CD4-positive, alpha-beta T cell (primary cell): ENCODE measurements at regions not wholly inside any gene's neighbourhood (a gene's known extent, or its start where the extent isn't known, plus 50 kb on each side); places are given as distances from the start of the nearest gene placed in this dataset.
"Not testable (repeated sequence)": the region's sequence is repeated elsewhere in the genome, so short reads cannot be mapped to it uniquely, and the experiment has no call there.

Source experiments
- ATAC-seq: fragments of 200-7000 bp; cut with Tn5 transposase; one replicate; pipeline ENCODE4 v1.10.0; 2022; ENCODE audit warnings: mild to moderate bottlenecking; ENCODE audit not compliant: poor library complexity
- CTCF ChIA-PET: fragments of 350-600 bp; sonication (Branson Sonifier 250); formaldehyde crosslinking; loops from one replicate; lab custom pipeline; 2021; ENCODE audit warnings: antibody characterized with exemption, inconsistent platforms; lab: Charles Lee
- POLR2A ChIA-PET: fragments of 350-600 bp; sonication (Branson Sonifier 250); formaldehyde crosslinking; loops from one replicate; lab custom pipeline; 2021; ENCODE audit warnings: antibody characterized with exemption, inconsistent platforms; lab: Charles Lee
- DNase-seq, 14 experiments: peaks; one replicate each; pipeline ENCODE4 v3.0.0-alpha.2; 2013 to 2020; ENCODE audit warnings: mixed read lengths in 2 of 14
- H3K27ac ChIP-seq, 2 donors: one replicate each; pipeline versions ENCODE4 v1.5.1 to v1.7.0; 2013; ENCODE audit warnings: low read length in 2 of 2, low read depth in 1 of 2, mild to moderate bottlenecking in 1 of 2
- H3K27me3 ChIP-seq, 2 experiments: 1 replicate in 1 of 2; 2 replicates in 1 of 2; pipeline versions ENCODE4 v1.6.1 to v1.7.0; 2013; ENCODE audit warnings: low read length in 2 of 2, control low read depth in 1 of 2, mild to moderate bottlenecking in 1 of 2, moderate library complexity in 1 of 2; ENCODE audit not compliant: insufficient read depth in 2 of 2, control insufficient read depth in 1 of 2
- H3K36me3 ChIP-seq: one replicate; pipeline ENCODE4 v1.6.1; 2013; ENCODE audit warnings: low read length, control low read depth; ENCODE audit not compliant: insufficient read depth
- H3K4me1 ChIP-seq: one replicate; pipeline ENCODE4 v1.6.1; 2013; ENCODE audit warnings: low read length, control low read depth; ENCODE audit not compliant: insufficient read depth
- H3K4me3 ChIP-seq: one replicate; pipeline ENCODE4 v1.5.1; 2013; ENCODE audit warnings: mild to moderate bottlenecking, low read length, moderate library complexity
- H3K9me3 ChIP-seq, 2 experiments: 1 replicate in 1 of 2; 2 replicates in 1 of 2; pipeline versions ENCODE4 v1.6.1 to v1.7.0; 2013; ENCODE audit warnings: low read length in 2 of 2, mild to moderate bottlenecking in 2 of 2, control low read depth in 1 of 2, moderate library complexity in 1 of 2; ENCODE audit not compliant: control insufficient read depth in 1 of 2, insufficient read depth in 1 of 2
- H3K27ac Mint-ChIP-seq: one replicate; pipeline ENCODE4 v1.8.0; 2020; ENCODE audit warnings: mixed read lengths
- H3K27me3 Mint-ChIP-seq: one replicate; pipeline ENCODE4 v1.8.0; 2021; ENCODE audit warnings: mixed read lengths
- H3K36me3 Mint-ChIP-seq: one replicate; pipeline ENCODE4 v1.8.0; 2021; ENCODE audit warnings: low read depth, mixed read lengths
- H3K4me1 Mint-ChIP-seq: one replicate; pipeline ENCODE4 v1.8.0; 2021; ENCODE audit warnings: low read depth, mixed read lengths
- H3K4me3 Mint-ChIP-seq: one replicate; pipeline ENCODE4 v1.8.0; 2020; ENCODE audit warnings: mild to moderate bottlenecking, mixed read lengths
- H3K9me3 Mint-ChIP-seq: one replicate; pipeline ENCODE4 v1.8.0; 2020; ENCODE audit warnings: mixed read lengths
- intact Hi-C, 2 experiments: fragments of 100-400 bp; cut with DNase I in 1 of 2; cut with micrococcal nuclease in 1 of 2; formaldehyde crosslinking; loops; one replicate each; pipeline versions ENCODE4 v1.15.1 to v1.9.0; 2023 to 2025; cut with DNase I, micrococcal nuclease
- TF ChIP-seq, protein P1 (sequence below): fragments of 200-600 bp; IDR thresholded peaks from one replicate; pipeline ENCODE4 v1.8.0; 2022; ENCODE audit warnings: antibody characterized with exemption, mild to moderate bottlenecking

DNA sequence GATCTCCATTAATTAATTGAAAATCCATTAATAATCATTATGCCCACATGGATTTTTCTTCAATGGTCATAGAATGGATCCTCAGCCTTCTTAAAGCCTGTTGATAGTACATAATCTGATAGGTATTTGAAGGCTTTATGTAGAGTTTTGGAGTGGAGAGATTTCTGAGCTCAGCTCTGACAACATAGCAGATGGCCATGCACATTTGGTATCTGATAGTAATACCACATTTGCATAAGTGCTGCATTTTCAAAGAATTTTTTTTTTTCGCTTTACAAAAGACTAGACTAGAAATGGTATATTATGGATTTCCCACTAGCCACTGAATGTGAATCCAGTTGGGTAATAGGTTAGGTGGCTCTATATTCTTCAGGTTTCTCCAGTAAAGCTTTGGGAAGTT lies 440.6 kb downstream of the FGF13 start:
- CTCF ChIA-PET = no interaction called here
- no peaks in the 10 kb centered on the region for H3K36me3 Mint-ChIP-seq

DNA sequence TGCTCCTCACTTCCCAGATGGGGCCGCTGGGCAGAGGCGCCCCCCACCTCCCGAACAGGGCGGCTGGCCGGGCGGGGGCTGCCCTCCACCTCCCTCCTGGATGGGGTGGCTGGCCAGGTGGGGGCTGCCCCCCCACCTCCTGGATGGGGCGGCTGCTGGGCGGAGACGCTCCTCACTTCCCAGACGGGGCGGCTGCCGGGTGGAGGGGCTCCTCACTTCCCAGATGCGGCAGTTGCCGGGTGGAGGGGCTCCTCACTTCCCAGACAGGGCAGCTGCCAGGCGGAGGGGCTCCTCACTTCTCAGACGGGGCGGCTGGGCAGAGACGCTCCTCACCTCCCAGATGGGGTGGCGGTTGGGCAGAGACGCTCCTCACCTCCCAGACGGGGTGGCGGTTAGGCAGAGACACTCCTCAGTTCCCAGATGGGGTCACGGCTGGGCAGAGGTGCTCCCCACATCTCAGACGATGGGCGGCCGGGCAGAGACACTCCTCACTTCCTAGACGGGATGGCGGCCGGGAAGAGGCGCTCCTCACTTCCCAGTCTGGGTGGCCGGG lies 428.8 kb downstream of the FGF13 start:
- intact Hi-C loops, H3K9me3 ChIP-seq, CTCF ChIA-PET, H3K27me3 Mint-ChIP-seq, H3K4me1 Mint-ChIP-seq, H3K36me3 ChIP-seq, H3K4me3 Mint-ChIP-seq, H3K9me3 Mint-ChIP-seq, ATAC-seq, H3K27me3 ChIP-seq, DNase-seq, POLR2A ChIA-PET, H3K4me3 ChIP-seq, H3K27ac ChIP-seq, H3K27ac Mint-ChIP-seq, H3K4me1 ChIP-seq, H3K36me3 Mint-ChIP-seq: not testable (repeated sequence)

More for the DNA sequence above, 440.6 kb downstream of the FGF13 start:
- no peaks in the 10 kb centered on the region for H3K27me3 Mint-ChIP-seq
- ATAC-seq (no peak), DNase-seq (no peak)
- H3K4me1 Mint-ChIP-seq = no peaks in the 10 kb centered on the region
- no peaks in the 10 kb centered on the region for H3K9me3 ChIP-seq
- H3K9me3 Mint-ChIP-seq = no peaks in the 10 kb centered on the region
- no peaks in the 10 kb centered on the region for H3K4me1 ChIP-seq
- no peaks in the 10 kb centered on the region for H3K36me3 ChIP-seq
- no peak overlapping the region for H3K4me3 ChIP-seq
- no peak overlapping the region for H3K4me3 Mint-ChIP-seq
- H3K27me3 ChIP-seq = no peaks in the 10 kb centered on the region
- no peak overlapping the region for H3K27ac ChIP-seq
- POLR2A ChIA-PET = no interaction called here
- no peak overlapping the region for H3K27ac Mint-ChIP-seq
- intact Hi-C loops = no loop called here
- TF ChIP-seq, protein P1, sequence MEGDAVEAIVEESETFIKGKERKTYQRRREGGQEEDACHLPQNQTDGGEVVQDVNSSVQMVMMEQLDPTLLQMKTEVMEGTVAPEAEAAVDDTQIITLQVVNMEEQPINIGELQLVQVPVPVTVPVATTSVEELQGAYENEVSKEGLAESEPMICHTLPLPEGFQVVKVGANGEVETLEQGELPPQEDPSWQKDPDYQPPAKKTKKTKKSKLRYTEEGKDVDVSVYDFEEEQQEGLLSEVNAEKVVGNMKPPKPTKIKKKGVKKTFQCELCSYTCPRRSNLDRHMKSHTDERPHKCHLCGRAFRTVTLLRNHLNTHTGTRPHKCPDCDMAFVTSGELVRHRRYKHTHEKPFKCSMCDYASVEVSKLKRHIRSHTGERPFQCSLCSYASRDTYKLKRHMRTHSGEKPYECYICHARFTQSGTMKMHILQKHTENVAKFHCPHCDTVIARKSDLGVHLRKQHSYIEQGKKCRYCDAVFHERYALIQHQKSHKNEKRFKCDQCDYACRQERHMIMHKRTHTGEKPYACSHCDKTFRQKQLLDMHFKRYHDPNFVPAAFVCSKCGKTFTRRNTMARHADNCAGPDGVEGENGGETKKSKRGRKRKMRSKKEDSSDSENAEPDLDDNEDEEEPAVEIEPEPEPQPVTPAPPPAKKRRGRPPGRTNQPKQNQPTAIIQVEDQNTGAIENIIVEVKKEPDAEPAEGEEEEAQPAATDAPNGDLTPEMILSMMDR = no peak

DNA sequence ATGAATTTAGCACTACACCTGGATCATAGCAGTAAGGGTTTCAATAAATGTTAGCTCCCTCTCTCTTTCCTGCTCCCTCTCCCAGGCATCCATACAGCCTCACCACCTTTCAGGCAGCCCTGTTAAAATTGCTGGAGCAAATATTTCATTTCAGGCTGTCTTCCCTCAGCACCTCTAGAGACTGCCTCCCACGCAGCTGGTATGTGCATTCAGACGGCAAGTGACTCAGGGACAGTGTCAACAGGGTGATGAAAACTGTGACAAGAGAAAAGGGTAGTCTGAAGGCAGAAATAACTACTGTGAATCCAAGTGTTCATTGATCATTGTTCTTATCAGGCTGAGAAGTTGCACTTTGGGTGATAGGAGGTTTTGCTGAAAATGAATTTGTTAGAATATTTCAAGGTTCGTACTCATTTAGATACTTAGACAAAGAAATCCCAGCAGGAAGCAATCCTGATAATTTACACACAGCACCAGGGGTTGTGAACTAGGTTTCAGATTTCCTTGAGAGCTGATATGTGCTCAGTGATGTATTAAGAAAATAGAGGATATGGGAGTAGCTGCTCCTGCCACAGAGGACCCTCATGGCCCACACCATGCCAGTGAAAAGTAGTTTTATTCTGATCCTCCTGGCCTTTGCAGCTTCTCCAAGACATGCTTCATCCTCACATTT lies 424.2 kb downstream of the FGF13 start:
- H3K36me3 Mint-ChIP-seq = no peaks in the 10 kb centered on the region
- H3K27ac Mint-ChIP-seq = no peak overlapping the region
- POLR2A ChIA-PET = no interaction called here
- Histone ChIP-seq H3K9me3 (peaks cover 0 to 6% of the 10 kb centered on the region in 2 experiments), H3K27ac (no peak overlapping the region), H3K4me1 (no peaks in the 10 kb centered on the region), H3K4me3 (no peak overlapping the region), H3K27me3 (no peaks in the 10 kb centered on the region), H3K36me3 (no peaks in the 10 kb centered on the region)
- H3K4me1 Mint-ChIP-seq = no peaks in the 10 kb centered on the region
- intact Hi-C loops = no loop called here
- TF ChIP-seq, protein P1 = no peak
- H3K27me3 Mint-ChIP-seq = no peaks in the 10 kb centered on the region
- ATAC-seq (no peak), DNase-seq (no peak)
- H3K9me3 Mint-ChIP-seq = no peaks in the 10 kb centered on the region
- CTCF ChIA-PET = no interaction called here
- no peak overlapping the region for H3K4me3 Mint-ChIP-seq

DNA sequence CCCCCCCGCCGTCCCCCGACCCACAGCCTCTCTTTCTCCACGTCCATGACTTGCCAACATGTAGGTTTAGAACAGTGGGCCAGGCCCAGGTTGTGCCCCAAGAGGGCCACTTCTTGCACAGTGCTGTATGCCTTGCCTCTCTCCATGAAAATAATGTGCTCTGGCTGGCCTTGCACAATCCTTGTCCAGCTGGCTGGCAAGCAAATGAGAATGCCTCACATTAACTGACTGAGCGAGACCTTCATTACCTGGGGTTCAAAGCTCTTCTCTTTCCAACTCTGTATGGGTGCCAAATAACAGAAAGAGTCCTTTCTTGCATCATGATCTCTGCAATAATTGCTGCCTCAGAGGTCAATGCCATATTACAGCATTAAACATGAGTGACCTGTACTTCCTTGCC lies 416.6 kb downstream of the FGF13 start:
- Histone ChIP-seq H3K27ac (no peak overlapping the region), H3K4me3 (no peak overlapping the region), H3K27me3 (no peaks in the 10 kb centered on the region), H3K4me1 (no peaks in the 10 kb centered on the region), H3K9me3 (no peaks in the 10 kb centered on the region), H3K36me3 (no peaks in the 10 kb centered on the region)
- TF ChIP-seq, protein P1 = no peak
- no peak overlapping the region for H3K4me3 Mint-ChIP-seq
- H3K27ac Mint-ChIP-seq = no peak overlapping the region
- no peaks in the 10 kb centered on the region for H3K27me3 Mint-ChIP-seq
- DNase-seq (no peak), ATAC-seq (no peak)
- CTCF ChIA-PET = no interaction called here
- POLR2A ChIA-PET = no interaction called here
- no peaks in the 10 kb centered on the region for H3K36me3 Mint-ChIP-seq
- H3K9me3 Mint-ChIP-seq = no peaks in the 10 kb centered on the region
- H3K4me1 Mint-ChIP-seq = no peaks in the 10 kb centered on the region
- intact Hi-C loops = no loop called here
